ENCODE measurements at regions not wholly inside any gene's neighbourhood (a gene's known extent, or its start where the extent isn't known, plus 50 kb on each side); places are given as distances from the start of the nearest gene placed in this dataset.

DNA sequence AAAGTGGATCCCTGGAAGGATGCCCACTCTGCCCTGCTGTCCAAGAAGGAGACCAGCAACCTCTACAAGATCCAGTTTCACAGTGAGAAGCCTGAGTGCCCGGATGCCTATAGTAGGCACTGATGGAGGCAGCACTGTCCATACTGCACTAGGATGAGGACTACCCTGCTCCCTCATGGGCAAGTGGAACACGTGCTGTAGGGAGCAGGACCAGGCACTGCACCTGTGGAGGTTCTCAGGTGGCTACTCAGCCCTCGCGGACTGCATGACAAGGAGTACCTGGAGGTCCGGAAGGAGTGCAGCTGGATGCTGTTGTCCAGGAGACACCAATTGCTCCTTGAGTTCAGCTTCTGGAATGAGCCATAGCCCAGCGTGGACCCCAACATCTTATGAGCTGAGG is 146.1 kb upstream of the NLRP1 start:
- TF ChIP-seq, protein P1, sequence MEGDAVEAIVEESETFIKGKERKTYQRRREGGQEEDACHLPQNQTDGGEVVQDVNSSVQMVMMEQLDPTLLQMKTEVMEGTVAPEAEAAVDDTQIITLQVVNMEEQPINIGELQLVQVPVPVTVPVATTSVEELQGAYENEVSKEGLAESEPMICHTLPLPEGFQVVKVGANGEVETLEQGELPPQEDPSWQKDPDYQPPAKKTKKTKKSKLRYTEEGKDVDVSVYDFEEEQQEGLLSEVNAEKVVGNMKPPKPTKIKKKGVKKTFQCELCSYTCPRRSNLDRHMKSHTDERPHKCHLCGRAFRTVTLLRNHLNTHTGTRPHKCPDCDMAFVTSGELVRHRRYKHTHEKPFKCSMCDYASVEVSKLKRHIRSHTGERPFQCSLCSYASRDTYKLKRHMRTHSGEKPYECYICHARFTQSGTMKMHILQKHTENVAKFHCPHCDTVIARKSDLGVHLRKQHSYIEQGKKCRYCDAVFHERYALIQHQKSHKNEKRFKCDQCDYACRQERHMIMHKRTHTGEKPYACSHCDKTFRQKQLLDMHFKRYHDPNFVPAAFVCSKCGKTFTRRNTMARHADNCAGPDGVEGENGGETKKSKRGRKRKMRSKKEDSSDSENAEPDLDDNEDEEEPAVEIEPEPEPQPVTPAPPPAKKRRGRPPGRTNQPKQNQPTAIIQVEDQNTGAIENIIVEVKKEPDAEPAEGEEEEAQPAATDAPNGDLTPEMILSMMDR (IDR thresholded peaks at IDR 0.05): no peak
- no peak for TF ChIP-seq EP300 (IDR thresholded peaks at IDR 0.05)

All from tibial nerve (tissue), 4 donors.